HCT116 (cell line): ENCODE measurements at regions not wholly inside any gene's neighbourhood (a gene's known extent, or its start where the extent isn't known, plus 50 kb on each side); places are given as distances from the start of the nearest gene placed in this dataset.

Experiments
- ATAC-seq: fragments of 200-7000 bp; cut with Tn5 transposase; 2 replicates; pipeline ENCODE4 v1.9.1; 2020; ENCODE audit warnings: mild to moderate bottlenecking, moderate library complexity
- BruUV-seq: library from RNA; stranded (reverse); fragments of 400-500 nt; replicated peaks from 2 replicates; lab custom pipeline; 2021; lab: Mats Ljungman, UMichigan
- CTCF ChIA-PET: fragments of 300-600 bp; sonication (Branson Sonifier 250); formaldehyde crosslinking; loops from one replicate; lab custom pipeline; 2021; ENCODE audit warnings: antibody characterized with exemption; lab: Charles Lee
- POLR2A ChIA-PET: fragments of 300-600, 350-600 bp; sonication (Branson Sonifier 250); formaldehyde crosslinking; loops from one replicate; lab custom pipeline; 2021; ENCODE audit warnings: antibody characterized with exemption; lab: Charles Lee
- RAD21 ChIA-PET, 2 experiments: fragments of 300-600 bp; sonication (Branson Sonifier 250); formaldehyde crosslinking; loops; one replicate each; lab custom pipeline; 2023; ENCODE audit warnings: low total read pairs in 2 of 2; ENCODE audit not compliant: uncharacterized antibody in 2 of 2, unreplicated experiment in 2 of 2, low non-redundant PET in 1 of 2; lab: Charles Lee
- DNase-seq: peaks from one replicate; pipeline ENCODE4 v3.0.0-alpha.2; 2010; ENCODE audit warnings: low read depth, low spot score
- H2AFZ ChIP-seq: fragments of 200-600 bp; shearing (Covaris generic), sonication (generic); 2 replicates; pipeline ENCODE4 v1.6.1; 2017; ENCODE audit warnings: low read depth, mixed run types, mixed read lengths, antibody characterized with exemption, low read length; ENCODE audit not compliant: poor library complexity, severe bottlenecking
- H3K27ac ChIP-seq: 2 replicates; pipeline ENCODE4 v1.5.1; 2012; ENCODE audit warnings: low read depth, low read length
- H3K27me3 ChIP-seq: fragments of 200-600 bp; sonication (generic); 2 replicates; pipeline ENCODE4 v1.6.1; 2016; ENCODE audit warnings: mixed run types, low read length, mixed read lengths; ENCODE audit not compliant: insufficient read depth
- H3K36me3 ChIP-seq, 2 experiments: fragments of 200-500 bp in 1 of 2; fragments of 200-600 bp in 1 of 2; sonication (Bioruptor generic) in 1 of 2; sonication (generic) in 1 of 2; 2 replicates each; pipeline versions ENCODE4 v1.5.1 to v1.6.1; 2014 to 2016; ENCODE audit warnings: low read length in 2 of 2, inconsistent platforms in 1 of 2, mixed read lengths in 1 of 2, mixed run types in 1 of 2; ENCODE audit not compliant: insufficient read depth in 2 of 2, control insufficient read depth in 1 of 2
- H3K4me1 ChIP-seq, 2 experiments: fragments of 200-600 bp in 1 of 2; sonication (generic) in 1 of 2; 2 replicates each; pipeline versions ENCODE4 v1.5.1 to v1.6.1; 2012 to 2017; ENCODE audit warnings: low read length in 2 of 2, inconsistent platforms in 1 of 2, mild to moderate bottlenecking in 1 of 2, mixed read lengths in 1 of 2, mixed run types in 1 of 2, moderate library complexity in 1 of 2; ENCODE audit not compliant: insufficient read depth in 2 of 2, control insufficient read depth in 1 of 2
- H3K4me2 ChIP-seq: fragments of 200-600 bp; sonication (generic); 2 replicates; pipeline ENCODE4 v1.6.1; 2017; ENCODE audit warnings: mixed run types, low read length, mixed read lengths
- H3K4me3 ChIP-seq, 2 experiments: fragments of 200-600 bp in 1 of 2; sonication (generic) in 1 of 2; replicated peaks in 1 of 2; 2 replicates each; pipeline ENCODE4 v1.5.1; 2011 to 2016; ENCODE audit warnings: low read length in 2 of 2, control low read depth in 1 of 2, low read depth in 1 of 2, mild to moderate bottlenecking in 1 of 2, mixed read lengths in 1 of 2, mixed run types in 1 of 2
- H3K79me2 ChIP-seq: fragments of 200-600 bp; sonication (generic); 2 replicates; pipeline ENCODE4 v1.6.1; 2017; ENCODE audit warnings: mild to moderate bottlenecking, mixed run types, low read length, moderate library complexity, mixed read lengths; ENCODE audit not compliant: insufficient read depth
- H3K9ac ChIP-seq: fragments of 200-600 bp; sonication (generic); 2 replicates; pipeline ENCODE4 v1.6.1; 2016; ENCODE audit warnings: low read length, mixed read lengths
- H3K9me2 ChIP-seq: fragments of 200-600 bp; sonication (generic), shearing (Covaris generic); 2 replicates; pipeline ENCODE4 v1.6.1; 2017; ENCODE audit warnings: mixed run types, mild to moderate bottlenecking, moderate library complexity; ENCODE audit not compliant: insufficient read depth
- H3K9me3 ChIP-seq, 2 experiments: fragments of 200-500 bp in 1 of 2; fragments of 200-600 bp in 1 of 2; sonication (Bioruptor generic) in 1 of 2; sonication (generic) in 1 of 2; 2 replicates each; pipeline ENCODE4 v1.6.1; 2014 to 2017; ENCODE audit warnings: low read length in 2 of 2, mixed read lengths in 2 of 2, inconsistent platforms in 1 of 2, low read depth in 1 of 2, mild to moderate bottlenecking in 1 of 2, mixed run types in 1 of 2, moderate library complexity in 1 of 2; ENCODE audit not compliant: control insufficient read depth in 1 of 2, insufficient read depth in 1 of 2
- H4K20me1 ChIP-seq: fragments of 200-600 bp; sonication (generic), shearing (Covaris generic); 2 replicates; pipeline ENCODE4 v1.6.1; 2017; ENCODE audit warnings: mixed run types, mild to moderate bottlenecking, moderate library complexity; ENCODE audit not compliant: insufficient read depth
- CBX3 ChIP-seq: IDR thresholded peaks from 2 replicates; pipeline ENCODE4 v1.6.1; 2012; ENCODE audit warnings: low read depth
- CEBPB ChIP-seq: IDR thresholded peaks from 2 replicates; pipeline ENCODE4 v1.6.1; 2012; ENCODE audit warnings: low read depth
- CTCF ChIP-seq, 3 experiments: fragments of 200-600 bp in 1 of 3; sonication (generic) in 1 of 3; IDR thresholded peaks in 2 of 3; conservative IDR thresholded peaks in 1 of 3; 2 replicates each; pipeline ENCODE4 v1.5.1; 2012 to 2017; ENCODE audit warnings: low read depth in 2 of 3, low read length in 2 of 3, antibody characterized with exemption in 1 of 3, borderline replicate concordance in 1 of 3, control low read depth in 1 of 3, mild to moderate bottlenecking in 1 of 3, mixed read lengths in 1 of 3, mixed run types in 1 of 3, moderate library complexity in 1 of 3; ENCODE audit not compliant: insufficient read depth in 1 of 3
- EGR1 ChIP-seq: IDR thresholded peaks from 2 replicates; pipeline ENCODE4 v1.6.1; 2012; ENCODE audit warnings: low read depth
- EZH2 ChIP-seq: fragments of 200-600 bp; sonication (generic); IDR thresholded peaks from 2 replicates; pipeline ENCODE4 v1.6.1; 2017; ENCODE audit warnings: antibody characterized with exemption, mixed run types
- EZH2phosphoT487 ChIP-seq: fragments of 200-600 bp; IDR thresholded peaks from 2 replicates; pipeline ENCODE4 v1.6.1; 2018; ENCODE audit warnings: antibody characterized with exemption, borderline replicate concordance
- FOSL1 ChIP-seq: IDR thresholded peaks from 2 replicates; pipeline ENCODE4 v1.6.1; 2012; ENCODE audit warnings: low read depth
- JUND ChIP-seq: IDR thresholded peaks from 2 replicates; pipeline ENCODE4 v1.6.1; 2012
- MAX ChIP-seq: IDR thresholded peaks from 2 replicates; pipeline ENCODE4 v1.6.1; 2012
- POLR2A ChIP-seq: IDR thresholded peaks from 2 replicates; pipeline ENCODE4 v1.7.0; 2011; ENCODE audit warnings: borderline replicate concordance; ENCODE audit not compliant: insufficient read depth, insufficient read length; ENCODE audit errors: extremely low read depth
- POLR2AphosphoS5 ChIP-seq: IDR thresholded peaks from 2 replicates; pipeline ENCODE4 v1.6.1; 2011; ENCODE audit warnings: mild to moderate bottlenecking, low read depth, low read length, moderate library complexity
- RAD21 ChIP-seq: IDR thresholded peaks from 2 replicates; pipeline ENCODE4 v1.6.1; 2012; ENCODE audit warnings: low read depth, mild to moderate bottlenecking
- SIN3A ChIP-seq: IDR thresholded peaks from 2 replicates; pipeline ENCODE4 v1.6.1; 2012; ENCODE audit warnings: low read depth
- SP1 ChIP-seq: IDR thresholded peaks from 2 replicates; pipeline ENCODE4 v1.6.1; 2012; ENCODE audit warnings: low read depth
- SRF ChIP-seq: IDR thresholded peaks from 2 replicates; pipeline ENCODE4 v1.6.1; 2012; ENCODE audit warnings: low read depth
- TCF7L2 ChIP-seq: IDR thresholded peaks from 2 replicates; pipeline ENCODE4 v1.7.0; 2011; ENCODE audit warnings: borderline replicate concordance, inconsistent platforms; ENCODE audit not compliant: insufficient read depth, insufficient read length; ENCODE audit errors: extremely low read depth
- ZBTB33 ChIP-seq: IDR thresholded peaks from 2 replicates; pipeline ENCODE4 v1.6.1; 2011; ENCODE audit warnings: mild to moderate bottlenecking, low read length, moderate library complexity; ENCODE audit not compliant: insufficient replicate concordance; ENCODE audit errors: extremely low read depth
- ZFX ChIP-seq: fragments of 450-650 bp; IDR thresholded peaks from 2 replicates; pipeline ENCODE4 v1.6.1; 2017
- ZNF274 ChIP-seq: fragments of 200-500 bp; sonication (Bioruptor generic); IDR thresholded peaks from 2 replicates; pipeline ENCODE4 v1.6.1; 2014; ENCODE audit warnings: mild to moderate bottlenecking, low read depth, low read length, inconsistent platforms
- intact Hi-C: fragments of 100-400 bp; cut with micrococcal nuclease; formaldehyde crosslinking; loops from 2 replicates; pipeline ENCODE4 v1.10.0; 2022

GRCh38 chr13:40070357-40070756 is 414.9 kb downstream of the COG6 start:
- Histone ChIP-seq H3K4me2 (no peak overlapping the region), H3K27me3 (no peaks in the 10 kb centered on the region), H3K9me2 (no peaks in the 10 kb centered on the region), H3K9ac (no peak overlapping the region), H2AFZ (no peak overlapping the region), H3K27ac (no peak overlapping the region), H3K4me1 (no peaks in the 10 kb centered on the region), H3K4me3 (no peak overlapping the region), H3K9me3 (no peaks in the 10 kb centered on the region), H3K79me2 (no peaks in the 10 kb centered on the region), H4K20me1 (no peaks in the 10 kb centered on the region), H3K36me3 (no peaks in the 10 kb centered on the region)
- ATAC-seq (no peak), DNase-seq (no peak)
- no peak for TF ChIP-seq POLR2A
- no peak for TF ChIP-seq FOSL1
- no peak for TF ChIP-seq SRF
- no peak for TF ChIP-seq CTCF (IDR thresholded peaks at IDR 0.05 in 2 of 3, conservative IDR thresholded peaks at IDR 0.05 in 1 of 3; ENCODE audit: borderline replicate concordance in 1 of 3, insufficient read depth in 1 of 3, low read depth in 2 of 3, low read length in 2 of 3)
- no peak for TF ChIP-seq SP1
- no peak for TF ChIP-seq JUND
- TF ChIP-seq MAX = no peak
- no peak for TF ChIP-seq TCF7L2
- TF ChIP-seq RAD21 = no peak
- TF ChIP-seq EGR1 = no peak
- TF ChIP-seq EZH2phosphoT487 = no peak
- TF ChIP-seq SIN3A = no peak
- no peak for TF ChIP-seq ZFX
- no peak for TF ChIP-seq POLR2AphosphoS5
- TF ChIP-seq EZH2 = no peak
- TF ChIP-seq CEBPB = no peak
- TF ChIP-seq CBX3 = no peak
- TF ChIP-seq ZBTB33 = no peak
- TF ChIP-seq ZNF274 = no peak
- ChIA-PET CTCF (interaction anchor here (1.1 to 2.4 kb wide), 2 partner anchors 9 to 613 kb away, joined by 3 to 19 read pairs; no protein-coding TSS in a partner anchor), RAD21 (no interaction called here), POLR2A (no interaction called here)
- intact Hi-C loops = loop anchor here (5.0 kb wide), 1 partner anchor 602 kb away; no protein-coding TSS in a partner anchor
- BruUV-seq = no TSS peak
